Caco-2 (cell line): ENCODE measurements at regions not wholly inside any gene's neighbourhood (a gene's known extent, or its start where the extent isn't known, plus 50 kb on each side); places are given as distances from the start of the nearest gene placed in this dataset.

Source experiments
- BruUV-seq: library from RNA; stranded (reverse); fragments of 400-500 nt; replicated peaks from 2 replicates; lab custom pipeline; 2021; lab: Mats Ljungman, UMichigan
- CTCF ChIA-PET: fragments of 300-600 bp; sonication (Branson Sonifier 250); formaldehyde crosslinking; loops from one replicate; lab custom pipeline; 2022; ENCODE audit warnings: antibody characterized with exemption; lab: Charles Lee
- POLR2A ChIA-PET: fragments of 300-600 bp; sonication (Branson Sonifier 250); formaldehyde crosslinking; loops from one replicate; lab custom pipeline; 2022; ENCODE audit warnings: antibody characterized with exemption; lab: Charles Lee
- DNase-seq, 2 experiments: peaks; one replicate each; pipeline versions ENCODE4 v3.0.0 to v3.0.0-alpha.2; 2020 to 2022
- H3K27me3 ChIP-seq: replicated peaks from 2 replicates; pipeline ENCODE4 v1.6.0; 2011; ENCODE audit warnings: low read length; ENCODE audit not compliant: control insufficient read depth, insufficient read depth
- H3K36me3 ChIP-seq: 2 replicates; pipeline ENCODE4 v1.5.1; 2011; ENCODE audit warnings: low read length; ENCODE audit not compliant: control insufficient read depth, insufficient read depth
- H3K4me1 ChIP-seq: fragments of 250-450 bp; sonication (Bioruptor Pico); 2 replicates; pipeline ENCODE4 v1.5.1; 2020; ENCODE audit warnings: mild to moderate bottlenecking
- H3K4me3 ChIP-seq: 2 replicates; pipeline ENCODE4 v1.5.1; 2011; ENCODE audit warnings: low read depth, mild to moderate bottlenecking, control low read depth, low read length
- H3K9me3 ChIP-seq: fragments of 250-450 bp; sonication (Bioruptor Pico); 2 replicates; pipeline ENCODE4 v1.5.1; 2020; ENCODE audit warnings: mild to moderate bottlenecking, moderate library complexity
- H3K27ac Mint-ChIP-seq: one replicate; pipeline ENCODE4 v1.8.0; 2022; ENCODE audit warnings: mixed read lengths; ENCODE audit not compliant: unreplicated experiment
- H3K27me3 Mint-ChIP-seq: one replicate; pipeline ENCODE4 v1.8.0; 2022; ENCODE audit warnings: mixed read lengths; ENCODE audit not compliant: insufficient read depth, unreplicated experiment
- H3K36me3 Mint-ChIP-seq: one replicate; pipeline ENCODE4 v1.8.0; 2022; ENCODE audit warnings: mild to moderate bottlenecking, mixed read lengths; ENCODE audit not compliant: insufficient read depth, unreplicated experiment
- H3K4me1 Mint-ChIP-seq: one replicate; pipeline ENCODE4 v1.8.0; 2022; ENCODE audit warnings: low read depth, mixed read lengths; ENCODE audit not compliant: unreplicated experiment
- H3K4me3 Mint-ChIP-seq: one replicate; pipeline ENCODE4 v1.8.0; 2022; ENCODE audit warnings: mild to moderate bottlenecking, moderate library complexity, mixed read lengths; ENCODE audit not compliant: unreplicated experiment
- H3K9me3 Mint-ChIP-seq: one replicate; pipeline ENCODE4 v1.8.0; 2022; ENCODE audit warnings: mixed read lengths; ENCODE audit not compliant: unreplicated experiment
- intact Hi-C: fragments of 100-400 bp; cut with micrococcal nuclease; formaldehyde crosslinking; loops from one replicate; pipeline ENCODE4 v1.10.0; 2022; ENCODE audit not compliant: unreplicated experiment
- TF ChIP-seq, protein P1 (sequence below), 2 experiments: fragments of 200-600 bp in 1 of 2; IDR thresholded peaks; 1 replicate in 1 of 2; 2 replicates in 1 of 2; pipeline versions ENCODE4 v1.5.1 to v1.8.0; 2011 to 2022; ENCODE audit warnings: antibody characterized with exemption in 1 of 2, control low read depth in 1 of 2, inconsistent platforms in 1 of 2, low read depth in 1 of 2, low read length in 1 of 2, mild to moderate bottlenecking in 1 of 2, moderate library complexity in 1 of 2; ENCODE audit not compliant: insufficient read depth in 1 of 2, severe bottlenecking in 1 of 2, unreplicated experiment in 1 of 2

- peaks cover 8% of the 10 kb centered on the region for H3K27me3 Mint-ChIP-seq
These were observed 675.1 kb upstream of the MMS22L start for GRCh38 chr6:97958134-97958533.

GRCh38 chr6:97963193-97963592 is 680.2 kb upstream of the MMS22L start:
- POLR2A ChIA-PET: no interaction called here
- no peaks in the 10 kb centered on the region for H3K4me1 ChIP-seq
- H3K27me3 ChIP-seq: no peaks in the 10 kb centered on the region
- no peak for DNase-seq
- H3K36me3 ChIP-seq: no peaks in the 10 kb centered on the region
- BruUV-seq: no TSS peak
- no peaks in the 10 kb centered on the region for H3K9me3 Mint-ChIP-seq
- H3K4me1 Mint-ChIP-seq: no peaks in the 10 kb centered on the region
- no peak overlapping the region for H3K27ac Mint-ChIP-seq
- H3K36me3 Mint-ChIP-seq: no peaks in the 10 kb centered on the region
- peaks cover 11% of the 10 kb centered on the region for H3K27me3 Mint-ChIP-seq
- H3K4me3 ChIP-seq: no peak overlapping the region
- H3K9me3 ChIP-seq: no peaks in the 10 kb centered on the region
- TF ChIP-seq, protein P1, sequence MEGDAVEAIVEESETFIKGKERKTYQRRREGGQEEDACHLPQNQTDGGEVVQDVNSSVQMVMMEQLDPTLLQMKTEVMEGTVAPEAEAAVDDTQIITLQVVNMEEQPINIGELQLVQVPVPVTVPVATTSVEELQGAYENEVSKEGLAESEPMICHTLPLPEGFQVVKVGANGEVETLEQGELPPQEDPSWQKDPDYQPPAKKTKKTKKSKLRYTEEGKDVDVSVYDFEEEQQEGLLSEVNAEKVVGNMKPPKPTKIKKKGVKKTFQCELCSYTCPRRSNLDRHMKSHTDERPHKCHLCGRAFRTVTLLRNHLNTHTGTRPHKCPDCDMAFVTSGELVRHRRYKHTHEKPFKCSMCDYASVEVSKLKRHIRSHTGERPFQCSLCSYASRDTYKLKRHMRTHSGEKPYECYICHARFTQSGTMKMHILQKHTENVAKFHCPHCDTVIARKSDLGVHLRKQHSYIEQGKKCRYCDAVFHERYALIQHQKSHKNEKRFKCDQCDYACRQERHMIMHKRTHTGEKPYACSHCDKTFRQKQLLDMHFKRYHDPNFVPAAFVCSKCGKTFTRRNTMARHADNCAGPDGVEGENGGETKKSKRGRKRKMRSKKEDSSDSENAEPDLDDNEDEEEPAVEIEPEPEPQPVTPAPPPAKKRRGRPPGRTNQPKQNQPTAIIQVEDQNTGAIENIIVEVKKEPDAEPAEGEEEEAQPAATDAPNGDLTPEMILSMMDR (IDR thresholded peaks at IDR 0.05; ENCODE audit: insufficient read depth in 1 of 2, low read depth in 1 of 2, low read length in 1 of 2, severe bottlenecking in 1 of 2, unreplicated experiment in 1 of 2): no peak
- H3K4me3 Mint-ChIP-seq: no peak overlapping the region
- CTCF ChIA-PET: no interaction called here
- intact Hi-C loops: no loop called here

More at GRCh38 chr6:97958134-97958533, 675.1 kb upstream of the MMS22L start:
- ChIA-PET CTCF (no interaction called here), POLR2A (no interaction called here)
- Histone ChIP-seq H3K4me3 (no peak overlapping the region), H3K27me3 (no peaks in the 10 kb centered on the region), H3K36me3 (no peaks in the 10 kb centered on the region), H3K9me3 (no peaks in the 10 kb centered on the region), H3K4me1 (no peaks in the 10 kb centered on the region)
- BruUV-seq: no TSS peak
- Mint-ChIP-seq H3K4me3 (no peak overlapping the region), H3K4me1 (no peaks in the 10 kb centered on the region), H3K9me3 (no peaks in the 10 kb centered on the region), H3K36me3 (no peaks in the 10 kb centered on the region), H3K27ac (no peak overlapping the region)
- peak in 1 of 2 experiments; percentile 4 for DNase-seq
- TF ChIP-seq, protein P1 (IDR thresholded peaks at IDR 0.05; ENCODE audit: insufficient read depth in 1 of 2, low read depth in 1 of 2, low read length in 1 of 2, severe bottlenecking in 1 of 2, unreplicated experiment in 1 of 2): no peak
- intact Hi-C loops: no loop called here

GRCh38 chr6:97969065-97969464 is 686.0 kb upstream of the MMS22L start:
- no peak for DNase-seq
- no peaks in the 10 kb centered on the region for H3K4me1 ChIP-seq
- H3K4me3 ChIP-seq: no peak overlapping the region
- H3K4me1 Mint-ChIP-seq: no peaks in the 10 kb centered on the region
- no peak overlapping the region for H3K27ac Mint-ChIP-seq
- H3K9me3 Mint-ChIP-seq: no peaks in the 10 kb centered on the region
- TF ChIP-seq, protein P1 (IDR thresholded peaks at IDR 0.05; ENCODE audit: insufficient read depth in 1 of 2, low read depth in 1 of 2, low read length in 1 of 2, severe bottlenecking in 1 of 2, unreplicated experiment in 1 of 2): no peak
- peaks cover 3% of the 10 kb centered on the region for H3K27me3 Mint-ChIP-seq
- no peak overlapping the region for H3K4me3 Mint-ChIP-seq
- no peaks in the 10 kb centered on the region for H3K9me3 ChIP-seq
- CTCF ChIA-PET: no interaction called here
- POLR2A ChIA-PET: no interaction called here
- H3K36me3 ChIP-seq: no peaks in the 10 kb centered on the region
- BruUV-seq: no TSS peak
- H3K27me3 ChIP-seq: no peaks in the 10 kb centered on the region
- intact Hi-C loops: no loop called here
- no peaks in the 10 kb centered on the region for H3K36me3 Mint-ChIP-seq
